H1 (cell line): ENCODE measurements at regions not wholly inside any gene's neighbourhood (a gene's known extent, or its start where the extent isn't known, plus 50 kb on each side); places are given as distances from the start of the nearest gene placed in this dataset.

Experiments
- CTCF ChIA-PET: fragments of 300-600 bp; sonication (Branson Sonifier 250); formaldehyde crosslinking; loops from one replicate; lab custom pipeline; 2021; ENCODE audit not compliant: partially characterized antibody; lab: Charles Lee
- POLR2A ChIA-PET: fragments of 300-600 bp; sonication (Branson Sonifier 250); formaldehyde crosslinking; loops from one replicate; lab custom pipeline; 2021; ENCODE audit warnings: inconsistent platforms; ENCODE audit not compliant: partially characterized antibody; lab: Charles Lee
- DNase-seq, 2 experiments: peaks; one replicate each; pipeline versions ENCODE4 v3.0.0 to v3.0.0-alpha.2; 2010 to 2022; ENCODE audit warnings: low spot score in 2 of 2, low read depth in 1 of 2, mixed read lengths in 1 of 2
- FAIRE-seq: peaks from 2 replicates; lab custom pipeline; 2011; peaks lifted over from hg19 to GRCh38; lab: Jason Lieb, UNC
- H2AFZ ChIP-seq: 2 replicates; pipeline ENCODE4 v1.8.1; 2012; ENCODE audit warnings: low read length, inconsistent platforms
- H2AK5ac ChIP-seq: 2 replicates; pipeline ENCODE4 v1.6.1; 2013; ENCODE audit warnings: low read depth, low read length
- H2BK120ac ChIP-seq: replicated peaks from 2 replicates; pipeline ENCODE3; 2013; ENCODE audit warnings: low read depth, low read length, inconsistent platforms
- H2BK12ac ChIP-seq: 2 replicates; pipeline ENCODE4 v1.6.1; 2013; ENCODE audit warnings: low read depth, low read length
- H2BK15ac ChIP-seq: 2 replicates; pipeline ENCODE4 v1.6.1; 2013; ENCODE audit warnings: low read length
- H2BK20ac ChIP-seq: 2 replicates; pipeline ENCODE4 v1.6.1; 2013; ENCODE audit warnings: low read length
- H2BK5ac ChIP-seq: 2 replicates; pipeline ENCODE4 v1.6.1; 2013; ENCODE audit warnings: low read depth, low read length
- H3K14ac ChIP-seq: 2 replicates; pipeline ENCODE4 v1.6.1; 2013; ENCODE audit warnings: inconsistent platforms; ENCODE audit not compliant: insufficient read length
- H3K18ac ChIP-seq: 2 replicates; pipeline ENCODE4 v1.6.1; 2013; ENCODE audit warnings: low read length; ENCODE audit errors: extremely low read depth
- H3K23ac ChIP-seq: 2 replicates; pipeline ENCODE4 v1.6.1; 2013; ENCODE audit warnings: inconsistent platforms; ENCODE audit not compliant: insufficient read length
- H3K23me2 ChIP-seq: 2 replicates; pipeline ENCODE4 v1.6.1; 2013; ENCODE audit warnings: low read depth, low read length
- H3K27ac ChIP-seq: 2 replicates; pipeline ENCODE4 v1.6.1; 2011; ENCODE audit warnings: low read depth, low read length, inconsistent platforms
- H3K27me3 ChIP-seq, 4 experiments: replicated peaks in 1 of 4; 1 replicate in 1 of 4; 2 replicates in 3 of 4; pipeline versions ENCODE4 v1.6.1 to v1.8.1; 2011 to 2013; ENCODE audit warnings: low read length in 3 of 4, mild to moderate bottlenecking in 3 of 4, inconsistent platforms in 2 of 4, mixed read lengths in 2 of 4, moderate library complexity in 1 of 4; ENCODE audit not compliant: control insufficient read depth in 3 of 4, insufficient read depth in 3 of 4; ENCODE audit errors: extremely low read depth in 1 of 4
- H3K36me3 ChIP-seq, 4 experiments: 2 replicates each; pipeline versions ENCODE4 v1.6.1 to v1.8.1; 2011 to 2013; ENCODE audit warnings: mild to moderate bottlenecking in 4 of 4, low read length in 3 of 4, moderate library complexity in 2 of 4, control low read depth in 1 of 4, inconsistent platforms in 1 of 4; ENCODE audit not compliant: insufficient read depth in 4 of 4, control insufficient read depth in 2 of 4
- H3K4ac ChIP-seq: replicated peaks from 2 replicates; pipeline ENCODE3; 2013; ENCODE audit warnings: low read length, low read depth, mixed read lengths, inconsistent platforms; ENCODE audit not compliant: insufficient read length
- H3K4me1 ChIP-seq, 4 experiments: replicated peaks in 1 of 4; 1 replicate in 1 of 4; 2 replicates in 3 of 4; pipeline versions ENCODE4 v1.6.1 to v1.8.1; 2011 to 2013; ENCODE audit warnings: low read length in 3 of 4, inconsistent platforms in 2 of 4, mixed read lengths in 1 of 4; ENCODE audit not compliant: insufficient read depth in 4 of 4, control insufficient read depth in 3 of 4
- H3K4me2 ChIP-seq, 2 experiments: 2 replicates each; pipeline versions ENCODE4 v1.6.1 to v1.8.1; 2011 to 2013; ENCODE audit warnings: low read depth in 2 of 2, low read length in 2 of 2, control low read depth in 1 of 2, inconsistent platforms in 1 of 2, mild to moderate bottlenecking in 1 of 2; ENCODE audit not compliant: insufficient read depth in 1 of 2
- H3K4me3 ChIP-seq, 4 experiments: fragments of 200-600, 300-600 bp in 1 of 4; sonication (generic), shearing (Covaris generic), sonication (Bioruptor Twin) in 1 of 4; 2 replicates each; pipeline versions ENCODE4 v1.5.1 to v1.8.1; 2011 to 2016; ENCODE audit warnings: low read length in 4 of 4, low read depth in 3 of 4, control low read depth in 2 of 4, inconsistent platforms in 2 of 4, mild to moderate bottlenecking in 2 of 4, mixed read lengths in 1 of 4, moderate library complexity in 1 of 4; ENCODE audit not compliant: insufficient read depth in 2 of 4; ENCODE audit errors: extremely low read depth in 1 of 4
- H3K56ac ChIP-seq: replicated peaks from 2 replicates; pipeline ENCODE3; 2013; ENCODE audit warnings: low read depth, mild to moderate bottlenecking, mixed read lengths, low read length, inconsistent platforms; ENCODE audit not compliant: insufficient read length
- H3K79me1 ChIP-seq: 2 replicates; pipeline ENCODE4 v1.6.1; 2013; ENCODE audit warnings: low read depth, low read length, control low read depth
- H3K79me2 ChIP-seq, 2 experiments: 2 replicates each; pipeline versions ENCODE4 v1.6.1 to v1.8.1; 2012 to 2013; ENCODE audit warnings: low read length in 2 of 2, mild to moderate bottlenecking in 2 of 2, inconsistent platforms in 1 of 2; ENCODE audit not compliant: insufficient read depth in 2 of 2, control insufficient read depth in 1 of 2
- H3K9ac ChIP-seq, 4 experiments: replicated peaks in 1 of 4; 1 replicate in 1 of 4; 2 replicates in 3 of 4; pipeline versions ENCODE4 v1.6.1 to v1.8.1; 2011 to 2013; ENCODE audit warnings: low read depth in 3 of 4, low read length in 3 of 4, control low read depth in 2 of 4, mild to moderate bottlenecking in 2 of 4, moderate library complexity in 2 of 4, inconsistent platforms in 1 of 4; ENCODE audit errors: extremely low read depth in 1 of 4
- H3K9me3 ChIP-seq, 2 experiments: 2 replicates each; pipeline versions ENCODE4 v1.6.1 to v1.8.1; 2012 to 2013; ENCODE audit warnings: mild to moderate bottlenecking in 2 of 2, moderate library complexity in 2 of 2, control low read depth in 1 of 2, inconsistent platforms in 1 of 2, low read depth in 1 of 2, low read length in 1 of 2, mixed read lengths in 1 of 2; ENCODE audit not compliant: insufficient read depth in 2 of 2
- H4K20me1 ChIP-seq, 2 experiments: replicated peaks in 1 of 2; 2 replicates each; pipeline versions ENCODE3 to v1.8.1; 2011 to 2013; ENCODE audit warnings: inconsistent platforms in 2 of 2, low read length in 2 of 2, mild to moderate bottlenecking in 1 of 2; ENCODE audit not compliant: insufficient read depth in 2 of 2, control insufficient read depth in 1 of 2
- H4K5ac ChIP-seq: 2 replicates; pipeline ENCODE4 v1.6.1; 2013; ENCODE audit warnings: low read length, low read depth, mixed read lengths, inconsistent platforms; ENCODE audit not compliant: insufficient read length
- H4K8ac ChIP-seq: 2 replicates; pipeline ENCODE4 v1.8.0; 2013; ENCODE audit warnings: mild to moderate bottlenecking, moderate library complexity, low read length, inconsistent platforms; ENCODE audit not compliant: insufficient read depth; ENCODE audit errors: extremely low read depth
- H4K91ac ChIP-seq: replicated peaks from 2 replicates; pipeline ENCODE3; 2013; ENCODE audit warnings: low read length, mixed read lengths, inconsistent platforms; ENCODE audit not compliant: insufficient read length
- ASH2L ChIP-seq: fragments of 200-600, 300-600 bp; sonication (generic); IDR thresholded peaks from one replicate; pipeline ENCODE4 v1.7.1; 2017; ENCODE audit warnings: low read length
- CBX8 ChIP-seq: fragments of 300-800, 300-1000 bp; sonication (generic); IDR thresholded peaks from 2 replicates; pipeline ENCODE4 v1.7.1; 2016; ENCODE audit warnings: low read depth, low read length, borderline replicate concordance
- CEBPB ChIP-seq: IDR thresholded peaks from 2 replicates; pipeline ENCODE4 v1.6.1; 2012; ENCODE audit warnings: low read depth, low read length
- E2F6 ChIP-seq: IDR thresholded peaks from 2 replicates; pipeline ENCODE4 v1.6.1; 2012; ENCODE audit warnings: inconsistent platforms
- EGR1 ChIP-seq: IDR thresholded peaks from 2 replicates; pipeline ENCODE4 v1.6.1; 2011; ENCODE audit warnings: low read depth, low read length, borderline replicate concordance
- HDAC2 ChIP-seq, 2 experiments: fragments of 300-600 bp in 1 of 2; sonication (generic) in 1 of 2; IDR thresholded peaks; 2 replicates each; pipeline ENCODE4 v1.6.1; 2011 to 2012; ENCODE audit warnings: low read depth in 2 of 2, low read length in 2 of 2, mild to moderate bottlenecking in 2 of 2, moderate library complexity in 2 of 2, borderline replicate concordance in 1 of 2, inconsistent platforms in 1 of 2
- JUN ChIP-seq: IDR thresholded peaks from 2 replicates; pipeline ENCODE4 v1.6.1; 2011; ENCODE audit warnings: low read depth, mild to moderate bottlenecking, improper control_type of control experiment, low read length
- PHF8 ChIP-seq: fragments of 200-600 bp; sonication (generic); conservative IDR thresholded peaks from 2 replicates; pipeline ENCODE4 v1.7.1; 2012; ENCODE audit warnings: low read depth, mild to moderate bottlenecking, inconsistent platforms, low read length, moderate library complexity
- RFX5 ChIP-seq: IDR thresholded peaks from 2 replicates; pipeline ENCODE4 v1.6.1; 2011; ENCODE audit warnings: low read depth, low read length, improper control_type of control experiment, borderline replicate concordance
- SAP30 ChIP-seq: fragments of 300-600 bp; sonication (generic); IDR thresholded peaks from 2 replicates; pipeline ENCODE4 v1.7.1; 2012; ENCODE audit warnings: low read length, moderate library complexity, mild to moderate bottlenecking, inconsistent platforms; ENCODE audit not compliant: insufficient read depth, insufficient replicate concordance
- SIN3A ChIP-seq, 2 experiments: IDR thresholded peaks in 1 of 2; conservative IDR thresholded peaks in 1 of 2; 2 replicates each; pipeline ENCODE4 v1.6.1; 2011 to 2012; ENCODE audit warnings: low read length in 2 of 2, improper control_type of control experiment in 1 of 2, low read depth in 1 of 2, mild to moderate bottlenecking in 1 of 2
- TAF1 ChIP-seq: IDR thresholded peaks from 2 replicates; pipeline ENCODE4 v1.6.1; 2011; ENCODE audit warnings: mild to moderate bottlenecking, low read depth, low read length
- WGBS, 2 experiments: shearing (Covaris generic) in 1 of 2; methylation state at CpG; one replicate each; pipeline versions ENCODE4 v1.1.6 to v1.1.7; 2013 to 2015; ENCODE audit warnings: low lambda C conversion rate in 2 of 2, mixed read lengths in 2 of 2, inconsistent platforms in 1 of 2, low coverage in 1 of 2, missing lambda C conversion rate in 1 of 2; ENCODE audit not compliant: insufficient replicate concordance in 2 of 2, insufficient coverage in 1 of 2, insufficient read length in 1 of 2; ENCODE audit errors: extremely low coverage in 1 of 2, missing lambda C conversion rate in 1 of 2; 5-methylcytosine and 5-hydroxymethylcytosine counted together

DNA sequence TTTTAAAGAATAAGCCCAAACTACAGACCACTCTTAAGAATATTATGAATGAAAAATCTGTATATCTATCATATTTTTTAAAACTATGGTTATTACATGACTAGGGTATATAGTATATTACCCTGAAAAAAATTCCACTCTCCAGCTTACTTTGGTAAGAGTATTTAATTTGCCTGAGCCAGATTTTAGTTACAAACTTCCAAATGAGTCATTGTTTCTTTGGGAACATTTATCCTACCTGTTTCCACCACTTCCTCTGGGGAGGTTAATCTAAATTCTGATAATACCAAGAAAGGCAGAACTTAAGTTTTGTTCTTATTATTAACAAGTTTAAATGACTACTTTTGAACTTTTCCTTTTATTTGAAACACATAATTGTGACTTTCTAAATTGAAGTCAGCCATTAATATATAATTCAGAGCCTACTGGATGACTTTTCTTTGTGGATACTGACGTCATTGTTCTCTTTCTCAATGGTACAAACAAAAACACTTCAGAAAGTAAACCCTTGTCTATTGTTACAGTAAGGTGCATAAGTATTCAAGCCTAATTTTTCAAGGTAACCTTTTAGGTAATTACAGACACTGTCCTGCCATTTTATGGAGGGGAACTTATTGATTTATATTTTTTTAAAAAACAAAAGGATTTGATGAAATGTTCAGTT lies 135.6 kb upstream of the TLL1 start:
- TF ChIP-seq E2F6 (no peak), EGR1 (no peak), PHF8 (no peak), SAP30 (no peak), CBX8 (no peak), TAF1 (no peak), HDAC2 (IDR thresholded peaks at IDR 0.05; ENCODE audit: borderline replicate concordance in 1 of 2, low read depth in 2 of 2, low read length in 2 of 2) (no peak), CEBPB (no peak), JUN (no peak), ASH2L (no peak), RFX5 (no peak), SIN3A (conservative IDR thresholded peaks at IDR 0.05 in 1 of 2, IDR thresholded peaks at IDR 0.05 in 1 of 2; ENCODE audit: low read depth in 1 of 2, low read length in 2 of 2) (no peak)
- Histone ChIP-seq H2BK120ac (no peak overlapping the region), H3K36me3 (no peaks in the 10 kb centered on the region), H3K79me1 (no peaks in the 10 kb centered on the region), H3K4me3 (no peak overlapping the region), H3K23ac (no peak overlapping the region), H3K9me3 (no peaks in the 10 kb centered on the region; a peak in 1 of 4 replicates), H3K14ac (no peak overlapping the region), H2AK5ac (no peak overlapping the region), H4K8ac (no peak overlapping the region), H3K56ac (no peak overlapping the region), H2BK15ac (no peak overlapping the region), H3K9ac (no peak overlapping the region), H3K4me2 (no peak overlapping the region), H4K91ac (no peak overlapping the region), H3K18ac (no peak overlapping the region), H2BK12ac (no peak overlapping the region), H4K5ac (no peak overlapping the region), H2AFZ (no peak overlapping the region), H3K27me3 (no peaks in the 10 kb centered on the region), H3K79me2 (no peaks in the 10 kb centered on the region), H3K27ac (no peak overlapping the region), H2BK20ac (no peak overlapping the region), H3K23me2 (no peaks in the 10 kb centered on the region), H3K4ac (no peak overlapping the region), H3K4me1 (no peaks in the 10 kb centered on the region), H4K20me1 (no peaks in the 10 kb centered on the region), H2BK5ac (no peak overlapping the region)
- ChIA-PET CTCF (no interaction called here), POLR2A (no interaction called here)
- WGBS, 2 experiments, result 74% methylated on average over 1 of the region's 1 CpG; no CpG with 5 or more reads in 1 of the 2 experiments
- DNase-seq (no peak), FAIRE-seq (no peak)
